ENCODE measurements at regions not wholly inside any gene's neighbourhood (a gene's known extent, or its start where the extent isn't known, plus 50 kb on each side); places are given as distances from the start of the nearest gene placed in this dataset.

GRCh38 chr9:99383536-99383935 lies 161.5 kb downstream of the SEC61B start:
- Histone ChIP-seq H3K4ac (ENCODE audit: low read length) (no peak overlapping the region), H2AFZ (ENCODE audit: low read length) (no peak overlapping the region), H3K9me3 (replicated peaks in 1 of 2; ENCODE audit: control insufficient read depth in 2 of 2, insufficient read depth in 1 of 2, low read depth in 1 of 2, low read length in 2 of 2) (no peaks in the 10 kb centered on the region), H4K8ac (ENCODE audit: low read depth, low read length) (no peak overlapping the region), H3K14ac (ENCODE audit: low read length) (no peak overlapping the region), H3K4me3 (ENCODE audit: low read length in 2 of 2) (no peak overlapping the region), H3K27me3 (ENCODE audit: control insufficient read depth in 3 of 3, insufficient read depth in 3 of 3, low read depth in 1 of 3, low read length in 3 of 3) (peaks cover 0 to 3% (median 0%) of the 10 kb centered on the region in 3 experiments), H3K36me3 (replicated peaks in 1 of 2; ENCODE audit: control insufficient read depth in 2 of 2, insufficient read depth in 2 of 2, low read length in 2 of 2) (no peaks in the 10 kb centered on the region), H2BK12ac (ENCODE audit: low read length) (no peak overlapping the region), H3K27ac (replicated peaks; ENCODE audit: low read length) (no peak overlapping the region), H4K91ac (ENCODE audit: low read depth, low read length, poor library complexity) (no peak overlapping the region), H3K4me2 (ENCODE audit: insufficient read depth, low read length, poor library complexity, severe bottlenecking) (no peak overlapping the region), H2BK120ac (ENCODE audit: low read depth, low read length) (no peak overlapping the region), H3K79me1 (ENCODE audit: low read depth, low read length) (no peaks in the 10 kb centered on the region), H3K9ac (ENCODE audit: low read depth, low read length, poor library complexity) (no peak overlapping the region), H3K18ac (ENCODE audit: low read length) (no peak overlapping the region), H2BK5ac (ENCODE audit: low read length) (no peak overlapping the region), H2BK15ac (ENCODE audit: low read length) (no peak overlapping the region), H2AK5ac (ENCODE audit: low read depth, low read length) (no peak overlapping the region), H3K4me1 (ENCODE audit: control insufficient read depth in 2 of 2, insufficient read depth in 1 of 2, low read depth in 1 of 2, low read length in 2 of 2) (peaks cover under 1 to 8% of the 10 kb centered on the region in 2 donors), H3K23ac (ENCODE audit: low read depth, low read length, poor library complexity) (no peak overlapping the region)
- no peak for DNase-seq (ENCODE audit: low spot score)
- no CpG with 5 or more reads among the region's 2 CpGs for WGBS, 2 donors (ENCODE audit: extremely low coverage in 2 of 2, insufficient read length in 2 of 2, insufficient replicate concordance in 1 of 2)

GRCh38 chr9:99385215-99385614 lies 163.1 kb downstream of the SEC61B start:
- no peak overlapping the region for H3K4me2 ChIP-seq (ENCODE audit: insufficient read depth, low read length, poor library complexity, severe bottlenecking)
- no peak overlapping the region for H4K91ac ChIP-seq (ENCODE audit: low read depth, low read length, poor library complexity)
- no peak overlapping the region for H3K18ac ChIP-seq (ENCODE audit: low read length)
- no peak overlapping the region for H3K9ac ChIP-seq (ENCODE audit: low read depth, low read length, poor library complexity)
- peaks cover 0 to 3% of the 10 kb centered on the region in 2 donors for H3K4me1 ChIP-seq (ENCODE audit: control insufficient read depth in 2 of 2, insufficient read depth in 1 of 2, low read depth in 1 of 2, low read length in 2 of 2)
- H3K27ac ChIP-seq (replicated peaks; ENCODE audit: low read length) = no peak overlapping the region
- H3K4me3 ChIP-seq (ENCODE audit: low read length in 2 of 2) = no peak overlapping the region
- no peaks in the 10 kb centered on the region for H3K9me3 ChIP-seq (replicated peaks in 1 of 2; ENCODE audit: control insufficient read depth in 2 of 2, insufficient read depth in 1 of 2, low read depth in 1 of 2, low read length in 2 of 2)
- H3K36me3 ChIP-seq (replicated peaks in 1 of 2; ENCODE audit: control insufficient read depth in 2 of 2, insufficient read depth in 2 of 2, low read length in 2 of 2) = no peaks in the 10 kb centered on the region
- no peak overlapping the region for H2BK120ac ChIP-seq (ENCODE audit: low read depth, low read length)
- H3K23ac ChIP-seq (ENCODE audit: low read depth, low read length, poor library complexity) = no peak overlapping the region
- H3K79me1 ChIP-seq (ENCODE audit: low read depth, low read length) = no peaks in the 10 kb centered on the region
- no peak overlapping the region for H3K14ac ChIP-seq (ENCODE audit: low read length)
- peak overlapping the region; percentile 43 for H2BK15ac ChIP-seq (ENCODE audit: low read length)
- H2BK12ac ChIP-seq (ENCODE audit: low read length) = no peak overlapping the region
- H3K27me3 ChIP-seq (ENCODE audit: control insufficient read depth in 3 of 3, insufficient read depth in 3 of 3, low read depth in 1 of 3, low read length in 3 of 3) = peaks cover 0 to 3% (median 0%) of the 10 kb centered on the region in 3 experiments
- H2BK5ac ChIP-seq (ENCODE audit: low read length) = no peak overlapping the region
- no peak overlapping the region for H4K8ac ChIP-seq (ENCODE audit: low read depth, low read length)
- DNase-seq (ENCODE audit: low spot score) = no peak
- no peak overlapping the region for H2AK5ac ChIP-seq (ENCODE audit: low read depth, low read length)
- no peak overlapping the region for H3K4ac ChIP-seq (ENCODE audit: low read length)
- no peak overlapping the region for H2AFZ ChIP-seq (ENCODE audit: low read length)
- no CpG with 5 or more reads among the region's 4 CpGs for WGBS, 2 donors (ENCODE audit: extremely low coverage in 2 of 2, insufficient read length in 2 of 2, insufficient replicate concordance in 1 of 2)

- Histone ChIP-seq H3K14ac (ENCODE audit: low read length) (no peak overlapping the region), H3K27me3 (ENCODE audit: control insufficient read depth in 3 of 3, insufficient read depth in 3 of 3, low read depth in 1 of 3, low read length in 3 of 3) (peaks cover 0 to 3% (median 0%) of the 10 kb centered on the region in 3 experiments), H3K4ac (ENCODE audit: low read length) (no peak overlapping the region), H2AK5ac (ENCODE audit: low read depth, low read length) (no peak overlapping the region), H2BK15ac (ENCODE audit: low read length) (no peak overlapping the region), H3K79me1 (ENCODE audit: low read depth, low read length) (no peaks in the 10 kb centered on the region), H3K23ac (ENCODE audit: low read depth, low read length, poor library complexity) (no peak overlapping the region), H2BK5ac (ENCODE audit: low read length) (no peak overlapping the region), H4K91ac (ENCODE audit: low read depth, low read length, poor library complexity) (no peak overlapping the region), H3K9ac (ENCODE audit: low read depth, low read length, poor library complexity) (no peak overlapping the region), H3K9me3 (replicated peaks in 1 of 2; ENCODE audit: control insufficient read depth in 2 of 2, insufficient read depth in 1 of 2, low read depth in 1 of 2, low read length in 2 of 2) (no peaks in the 10 kb centered on the region), H2BK120ac (ENCODE audit: low read depth, low read length) (no peak overlapping the region), H3K36me3 (replicated peaks in 1 of 2; ENCODE audit: control insufficient read depth in 2 of 2, insufficient read depth in 2 of 2, low read length in 2 of 2) (no peaks in the 10 kb centered on the region), H4K8ac (ENCODE audit: low read depth, low read length) (no peak overlapping the region), H3K18ac (ENCODE audit: low read length) (peak overlapping the region; percentile 44), H2BK12ac (ENCODE audit: low read length) (no peak overlapping the region), H3K4me2 (ENCODE audit: insufficient read depth, low read length, poor library complexity, severe bottlenecking) (no peak overlapping the region), H3K4me3 (ENCODE audit: low read length in 2 of 2) (no peak overlapping the region), H3K27ac (replicated peaks; ENCODE audit: low read length) (no peak overlapping the region), H3K4me1 (ENCODE audit: control insufficient read depth in 2 of 2, insufficient read depth in 1 of 2, low read depth in 1 of 2, low read length in 2 of 2) (peaks cover 0 to 3% of the 10 kb centered on the region in 2 donors), H2AFZ (ENCODE audit: low read length) (no peak overlapping the region)
- DNase-seq (ENCODE audit: low spot score) = no peak
- no CpG with 5 or more reads among the region's 5 CpGs for WGBS, 2 donors (ENCODE audit: extremely low coverage in 2 of 2, insufficient read length in 2 of 2, insufficient replicate concordance in 1 of 2)
Measured at GRCh38 chr9:99385814-99386279, 163.8 kb downstream of the SEC61B start.

GRCh38 chr9:99387431-99387830 lies 165.3 kb downstream of the SEC61B start:
- H3K27ac ChIP-seq (replicated peaks; ENCODE audit: low read length) = no peak overlapping the region
- H3K4me3 ChIP-seq (ENCODE audit: low read length in 2 of 2) = no peak overlapping the region
- H3K4ac ChIP-seq (ENCODE audit: low read length) = no peak overlapping the region
- H2BK120ac ChIP-seq (ENCODE audit: low read depth, low read length) = no peak overlapping the region
- no peak overlapping the region for H3K4me2 ChIP-seq (ENCODE audit: insufficient read depth, low read length, poor library complexity, severe bottlenecking)
- H2AFZ ChIP-seq (ENCODE audit: low read length) = no peak overlapping the region
- peaks cover 0 to 3% (median 0%) of the 10 kb centered on the region in 3 experiments for H3K27me3 ChIP-seq (ENCODE audit: control insufficient read depth in 3 of 3, insufficient read depth in 3 of 3, low read depth in 1 of 3, low read length in 3 of 3)
- H3K4me1 ChIP-seq (ENCODE audit: control insufficient read depth in 2 of 2, insufficient read depth in 1 of 2, low read depth in 1 of 2, low read length in 2 of 2) = peaks cover 3% of the 10 kb centered on the region in 2 donors
- no peak overlapping the region for H3K9ac ChIP-seq (ENCODE audit: low read depth, low read length, poor library complexity)
- H3K23ac ChIP-seq (ENCODE audit: low read depth, low read length, poor library complexity) = no peak overlapping the region
- no peaks in the 10 kb centered on the region for H3K9me3 ChIP-seq (replicated peaks in 1 of 2; ENCODE audit: control insufficient read depth in 2 of 2, insufficient read depth in 1 of 2, low read depth in 1 of 2, low read length in 2 of 2)
- no peak overlapping the region for H2BK5ac ChIP-seq (ENCODE audit: low read length)
- H3K36me3 ChIP-seq (replicated peaks in 1 of 2; ENCODE audit: control insufficient read depth in 2 of 2, insufficient read depth in 2 of 2, low read length in 2 of 2) = no peaks in the 10 kb centered on the region
- H3K14ac ChIP-seq (ENCODE audit: low read length) = no peak overlapping the region
- H3K18ac ChIP-seq (ENCODE audit: low read length) = no peak overlapping the region
- no peak overlapping the region for H2AK5ac ChIP-seq (ENCODE audit: low read depth, low read length)
- H4K8ac ChIP-seq (ENCODE audit: low read depth, low read length) = no peak overlapping the region
- H4K91ac ChIP-seq (ENCODE audit: low read depth, low read length, poor library complexity) = no peak overlapping the region
- H2BK15ac ChIP-seq (ENCODE audit: low read length) = no peak overlapping the region
- H2BK12ac ChIP-seq (ENCODE audit: low read length) = no peak overlapping the region
- no CpG with 5 or more reads among the region's 2 CpGs for WGBS, 2 donors (ENCODE audit: extremely low coverage in 2 of 2, insufficient read length in 2 of 2, insufficient replicate concordance in 1 of 2)
- no peak for DNase-seq (ENCODE audit: low spot score)
- H3K79me1 ChIP-seq (ENCODE audit: low read depth, low read length) = no peaks in the 10 kb centered on the region

Data from neuronal stem cell (in vitro differentiated cells).